ENCODE measurements at regions not wholly inside any gene's neighbourhood (a gene's known extent, or its start where the extent isn't known, plus 50 kb on each side); places are given as distances from the start of the nearest gene placed in this dataset.

- no peak for TF ChIP-seq CTCF (IDR thresholded peaks at IDR 0.05; ENCODE audit: low read depth, low read length)
- no peak for DNase-seq (ENCODE audit: extremely low read depth, low read depth)
Observed at GRCh38 chr5:168152660-168153059, 138.8 kb upstream of the WWC1 start.

- TF ChIP-seq CTCF (IDR thresholded peaks at IDR 0.05; ENCODE audit: low read depth, low read length) = no peak
- no peak for DNase-seq (ENCODE audit: extremely low read depth, low read depth)
Observed at GRCh38 chr5:168153263-168153875, 138.1 kb upstream of the WWC1 start.

GRCh38 chr5:168153876-168154270 is 137.6 kb upstream of the WWC1 start:
- TF ChIP-seq CTCF (IDR thresholded peaks at IDR 0.05; ENCODE audit: low read depth, low read length) = no peak
- no peak for DNase-seq (ENCODE audit: extremely low read depth, low read depth)

GRCh38 chr5:168155585-168155984 is 135.9 kb upstream of the WWC1 start:
- DNase-seq (ENCODE audit: extremely low read depth, low read depth) = no peak
- TF ChIP-seq CTCF (IDR thresholded peaks at IDR 0.05; ENCODE audit: low read depth, low read length) = no peak

GRCh38 chr5:168156170-168156569 is 135.3 kb upstream of the WWC1 start:
- no peak for TF ChIP-seq CTCF (IDR thresholded peaks at IDR 0.05; ENCODE audit: low read depth, low read length)
- DNase-seq (ENCODE audit: extremely low read depth, low read depth) = no peak

GRCh38 chr5:168157141-168157540 is 134.3 kb upstream of the WWC1 start:
- DNase-seq (ENCODE audit: extremely low read depth, low read depth) = no peak
- TF ChIP-seq CTCF (IDR thresholded peaks at IDR 0.05; ENCODE audit: low read depth, low read length) = no peak

DNA sequence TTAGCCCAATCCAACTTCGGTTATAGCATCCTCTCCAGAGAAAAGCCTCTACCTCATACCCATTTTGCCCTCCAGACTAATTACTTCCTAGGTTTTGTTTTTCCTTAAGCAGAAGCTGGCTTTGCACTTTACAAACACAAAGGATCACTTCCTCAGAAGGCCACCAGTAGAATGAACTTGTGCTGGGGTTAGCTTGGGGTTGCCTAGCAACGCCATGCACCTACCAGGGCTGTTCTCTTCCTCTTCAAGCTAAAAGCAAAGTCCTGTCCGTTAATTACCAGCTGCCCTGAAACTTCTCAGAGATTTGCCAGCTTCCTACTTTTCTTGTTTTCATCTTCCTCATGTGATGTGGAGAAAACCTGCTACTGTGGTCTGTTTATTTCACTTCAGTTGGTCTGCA is 132.0 kb upstream of the WWC1 start:
- DNase-seq (ENCODE audit: extremely low read depth, low read depth) = no peak
- no peak for TF ChIP-seq CTCF (IDR thresholded peaks at IDR 0.05; ENCODE audit: low read depth, low read length)
